ENCODE measurements at regions not wholly inside any gene's neighbourhood (a gene's known extent, or its start where the extent isn't known, plus 50 kb on each side); places are given as distances from the start of the nearest gene placed in this dataset.

GRCh38 chr9:81245254-81245956 is 443.9 kb downstream of the TLE1 start:
- TF ChIP-seq CTCF (IDR thresholded peaks at IDR 0.05): no peak
- no peaks in the 10 kb centered on the region for H3K36me3 ChIP-seq
- no peak overlapping the region for H3K27ac ChIP-seq
- H3K4me1 ChIP-seq: no peaks in the 10 kb centered on the region
- H3K27me3 ChIP-seq: no peaks in the 10 kb centered on the region
- no peak overlapping the region for H3K4me3 ChIP-seq
- no peaks in the 10 kb centered on the region for H3K9me3 ChIP-seq
- DNase-seq: no peak
- intact Hi-C loops (cut with DNase I): no loop called here
- no peak overlapping the region for H3K9ac ChIP-seq (ENCODE audit: low read depth in 2 of 2, low read length in 2 of 2)

GRCh38 chr9:81244631-81245030 is 444.7 kb downstream of the TLE1 start:
- Histone ChIP-seq H3K27ac (no peak overlapping the region), H3K4me3 (no peak overlapping the region), H3K9ac (ENCODE audit: low read depth in 2 of 2, low read length in 2 of 2) (no peak overlapping the region), H3K36me3 (no peaks in the 10 kb centered on the region), H3K4me1 (no peaks in the 10 kb centered on the region), H3K9me3 (no peaks in the 10 kb centered on the region), H3K27me3 (no peaks in the 10 kb centered on the region)
- intact Hi-C loops (cut with DNase I): no loop called here
- no peak for TF ChIP-seq CTCF (IDR thresholded peaks at IDR 0.05)
- DNase-seq: no peak

- H3K9ac ChIP-seq (ENCODE audit: low read depth in 2 of 2, low read length in 2 of 2): no peak overlapping the region
- H3K9me3 ChIP-seq: no peaks in the 10 kb centered on the region
- no peaks in the 10 kb centered on the region for H3K4me1 ChIP-seq
- H3K27me3 ChIP-seq: no peaks in the 10 kb centered on the region
- DNase-seq: no peak
- no peak for TF ChIP-seq CTCF (IDR thresholded peaks at IDR 0.05)
- no peaks in the 10 kb centered on the region for H3K36me3 ChIP-seq
- H3K27ac ChIP-seq: no peak overlapping the region
- no peak overlapping the region for H3K4me3 ChIP-seq
- intact Hi-C loops (cut with DNase I): no loop called here
These were observed 446.5 kb downstream of the TLE1 start for GRCh38 chr9:81242866-81243265.

GRCh38 chr9:81239388-81239787 is 450.0 kb downstream of the TLE1 start:
- Histone ChIP-seq H3K9me3 (no peaks in the 10 kb centered on the region), H3K27ac (no peak overlapping the region), H3K9ac (ENCODE audit: low read depth in 2 of 2, low read length in 2 of 2) (no peak overlapping the region), H3K4me3 (no peak overlapping the region), H3K36me3 (no peaks in the 10 kb centered on the region), H3K4me1 (no peaks in the 10 kb centered on the region), H3K27me3 (no peaks in the 10 kb centered on the region)
- TF ChIP-seq CTCF (IDR thresholded peaks at IDR 0.05): no peak
- DNase-seq: no peak
- intact Hi-C loops (cut with DNase I): no loop called here

- Histone ChIP-seq H3K9ac (ENCODE audit: low read depth in 2 of 2, low read length in 2 of 2) (no peak overlapping the region), H3K27ac (no peak overlapping the region), H3K27me3 (no peaks in the 10 kb centered on the region), H3K36me3 (no peaks in the 10 kb centered on the region), H3K4me3 (no peak overlapping the region), H3K4me1 (no peaks in the 10 kb centered on the region), H3K9me3 (no peaks in the 10 kb centered on the region)
- no peak for DNase-seq
- no peak for TF ChIP-seq CTCF (IDR thresholded peaks at IDR 0.05)
- intact Hi-C loops (cut with DNase I): no loop called here
These were observed 451.6 kb downstream of the TLE1 start for GRCh38 chr9:81237565-81238231.
